OCI-LY3 (cell line): ENCODE measurements at regions not wholly inside any gene's neighbourhood (a gene's known extent, or its start where the extent isn't known, plus 50 kb on each side); places are given as distances from the start of the nearest gene placed in this dataset.

Source experiments
- H2AFZ ChIP-seq: fragments of 200-600, 300-600 bp; shearing (Covaris generic); 2 replicates; pipeline ENCODE4 v1.6.0; 2014; ENCODE audit warnings: antibody characterized with exemption, low read depth, low read length
- H3K27ac ChIP-seq: fragments of 200-600, 300-600 bp; sonication (generic); 2 replicates; pipeline ENCODE4 v1.5.1; 2014; ENCODE audit warnings: mild to moderate bottlenecking, low read length, moderate library complexity, mixed read lengths
- H3K27me3 ChIP-seq: fragments of 200-600, 300-600 bp; sonication (generic); 2 replicates; pipeline ENCODE4 v1.6.1; 2014; ENCODE audit warnings: low read depth, low read length, mixed read lengths
- H3K36me3 ChIP-seq: fragments of 200-600, 300-600 bp; sonication (generic); replicated peaks from 2 replicates; pipeline ENCODE3; 2014; ENCODE audit warnings: low read depth, low read length, mixed read lengths
- H3K4me1 ChIP-seq: fragments of 300-600, 200-600 bp; sonication (generic); 2 replicates; pipeline ENCODE4 v1.6.1; 2014; ENCODE audit warnings: low read length, mixed read lengths
- H3K4me2 ChIP-seq: fragments of 200-600, 300-600 bp; sonication (generic); 2 replicates; pipeline ENCODE4 v1.6.1; 2014; ENCODE audit warnings: low read length, mixed read lengths
- H3K4me3 ChIP-seq: fragments of 300-600, 200-600 bp; sonication (generic); 2 replicates; pipeline ENCODE4 v1.5.1; 2014; ENCODE audit warnings: antibody characterized with exemption, mild to moderate bottlenecking, low read length, moderate library complexity
- H3K79me2 ChIP-seq: fragments of 300-600, 200-600 bp; shearing (Covaris generic); 2 replicates; pipeline ENCODE4 v1.6.1; 2014; ENCODE audit warnings: mild to moderate bottlenecking, low read length, mixed read lengths
- H3K9ac ChIP-seq: fragments of 300-600, 200-600 bp; shearing (Covaris generic); 2 replicates; pipeline ENCODE4 v1.6.0; 2014; ENCODE audit warnings: mild to moderate bottlenecking, low read length, moderate library complexity
- H3K9me3 ChIP-seq: fragments of 200-600, 300-600 bp; shearing (Covaris generic); 2 replicates; pipeline ENCODE4 v1.6.1; 2014; ENCODE audit warnings: low read length, mixed read lengths; ENCODE audit not compliant: insufficient read depth
- H4K20me1 ChIP-seq: fragments of 200-600, 300-600 bp; sonication (generic); 2 replicates; pipeline ENCODE4 v1.6.1; 2016; ENCODE audit warnings: low read length, mixed read lengths; ENCODE audit not compliant: insufficient read depth
- EZH2phosphoT487 ChIP-seq: fragments of 200-600 bp; shearing (Covaris generic); IDR thresholded peaks from 2 replicates; pipeline ENCODE4 v1.6.1; 2018; ENCODE audit warnings: antibody characterized with exemption, mixed run types, low read depth
- TF ChIP-seq, protein P1 (sequence below): fragments of 200-600, 300-600 bp; sonication (generic); IDR thresholded peaks from 2 replicates; pipeline ENCODE4 v1.5.1; 2014; ENCODE audit warnings: antibody characterized with exemption, low read length, low read depth

DNA sequence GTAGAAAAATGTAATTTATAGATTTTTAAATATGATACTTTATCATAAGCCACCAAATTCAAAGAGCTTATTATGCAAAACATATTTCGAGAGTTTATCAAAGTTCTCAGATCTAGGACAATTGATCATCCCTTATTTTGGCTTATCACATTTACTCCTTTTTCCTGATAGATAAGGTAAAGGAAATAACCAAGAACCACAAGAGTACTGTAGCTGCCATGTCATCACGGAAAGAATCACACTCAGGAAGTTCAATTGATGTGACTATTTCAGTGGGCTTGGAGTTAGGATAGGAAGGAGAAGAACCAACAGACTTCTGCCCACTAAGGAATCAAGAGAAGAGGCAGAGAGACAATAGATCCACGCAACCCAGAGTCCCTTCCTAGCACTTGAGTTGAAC is 142.7 kb upstream of the TMCO5A start:
- H3K36me3 ChIP-seq: no peaks in the 10 kb centered on the region
- no peaks in the 10 kb centered on the region for H3K79me2 ChIP-seq
- no peak overlapping the region for H3K27ac ChIP-seq
- H3K4me2 ChIP-seq: no peak overlapping the region
- H3K9ac ChIP-seq: no peak overlapping the region
- H3K9me3 ChIP-seq: no peaks in the 10 kb centered on the region
- peaks cover 5% of the 10 kb centered on the region; the same call in 1 of the 2 replicates for H3K27me3 ChIP-seq
- no peak overlapping the region for H3K4me3 ChIP-seq
- no peaks in the 10 kb centered on the region for H4K20me1 ChIP-seq
- no peaks in the 10 kb centered on the region for H3K4me1 ChIP-seq
- no peak for TF ChIP-seq EZH2phosphoT487
- TF ChIP-seq, protein P1, sequence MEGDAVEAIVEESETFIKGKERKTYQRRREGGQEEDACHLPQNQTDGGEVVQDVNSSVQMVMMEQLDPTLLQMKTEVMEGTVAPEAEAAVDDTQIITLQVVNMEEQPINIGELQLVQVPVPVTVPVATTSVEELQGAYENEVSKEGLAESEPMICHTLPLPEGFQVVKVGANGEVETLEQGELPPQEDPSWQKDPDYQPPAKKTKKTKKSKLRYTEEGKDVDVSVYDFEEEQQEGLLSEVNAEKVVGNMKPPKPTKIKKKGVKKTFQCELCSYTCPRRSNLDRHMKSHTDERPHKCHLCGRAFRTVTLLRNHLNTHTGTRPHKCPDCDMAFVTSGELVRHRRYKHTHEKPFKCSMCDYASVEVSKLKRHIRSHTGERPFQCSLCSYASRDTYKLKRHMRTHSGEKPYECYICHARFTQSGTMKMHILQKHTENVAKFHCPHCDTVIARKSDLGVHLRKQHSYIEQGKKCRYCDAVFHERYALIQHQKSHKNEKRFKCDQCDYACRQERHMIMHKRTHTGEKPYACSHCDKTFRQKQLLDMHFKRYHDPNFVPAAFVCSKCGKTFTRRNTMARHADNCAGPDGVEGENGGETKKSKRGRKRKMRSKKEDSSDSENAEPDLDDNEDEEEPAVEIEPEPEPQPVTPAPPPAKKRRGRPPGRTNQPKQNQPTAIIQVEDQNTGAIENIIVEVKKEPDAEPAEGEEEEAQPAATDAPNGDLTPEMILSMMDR: no peak
- no peak overlapping the region for H2AFZ ChIP-seq

DNA sequence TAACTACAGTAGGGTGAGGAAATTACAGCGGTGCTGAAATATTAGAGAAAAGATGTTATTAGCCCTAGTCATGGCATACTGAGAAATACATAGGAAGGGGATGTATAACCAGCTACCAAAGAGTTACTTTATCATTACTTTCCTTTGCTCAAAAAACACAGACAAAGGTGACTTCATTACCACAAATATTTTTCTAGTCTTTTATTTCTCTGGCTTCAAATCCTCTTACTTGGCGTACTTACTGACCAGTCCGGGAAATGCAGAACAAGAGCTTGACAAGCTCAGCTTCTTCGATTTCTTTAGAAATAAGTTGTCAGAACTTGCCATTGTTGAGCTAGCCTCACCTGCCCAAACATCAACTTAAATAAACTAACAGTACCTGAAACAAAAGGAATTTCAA is 142.1 kb upstream of the TMCO5A start:
- H3K27ac ChIP-seq: no peak overlapping the region
- no peaks in the 10 kb centered on the region for H3K36me3 ChIP-seq
- H3K4me3 ChIP-seq: no peak overlapping the region
- no peak overlapping the region for H2AFZ ChIP-seq
- no peaks in the 10 kb centered on the region for H3K4me1 ChIP-seq
- H3K79me2 ChIP-seq: no peaks in the 10 kb centered on the region
- H3K9ac ChIP-seq: no peak overlapping the region
- peaks cover 5% of the 10 kb centered on the region; the same call in 1 of the 2 replicates for H3K27me3 ChIP-seq
- H4K20me1 ChIP-seq: no peaks in the 10 kb centered on the region
- TF ChIP-seq, protein P1: no peak
- TF ChIP-seq EZH2phosphoT487: no peak
- no peaks in the 10 kb centered on the region for H3K9me3 ChIP-seq
- no peak overlapping the region for H3K4me2 ChIP-seq

DNA sequence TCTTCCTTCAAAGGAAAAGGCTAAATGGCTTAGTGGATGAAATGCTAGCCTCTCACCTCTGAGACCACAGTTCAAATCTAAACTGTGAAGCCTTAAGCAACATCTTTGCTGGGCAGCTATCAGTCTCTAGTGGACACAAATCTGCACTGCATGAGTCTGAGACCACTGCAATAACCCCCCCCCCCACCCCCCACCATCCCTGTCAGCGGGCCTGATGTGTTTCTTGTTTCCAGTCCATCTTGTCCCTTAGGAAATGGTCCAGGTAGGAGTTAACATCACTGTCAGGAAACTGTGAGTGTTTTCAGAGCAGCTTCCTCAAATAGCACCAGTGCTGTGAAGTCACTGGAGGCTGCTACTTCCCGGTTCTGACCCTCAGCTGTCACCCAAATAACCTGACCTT is 140.6 kb upstream of the TMCO5A start:
- H3K27ac ChIP-seq: no peak overlapping the region

DNA sequence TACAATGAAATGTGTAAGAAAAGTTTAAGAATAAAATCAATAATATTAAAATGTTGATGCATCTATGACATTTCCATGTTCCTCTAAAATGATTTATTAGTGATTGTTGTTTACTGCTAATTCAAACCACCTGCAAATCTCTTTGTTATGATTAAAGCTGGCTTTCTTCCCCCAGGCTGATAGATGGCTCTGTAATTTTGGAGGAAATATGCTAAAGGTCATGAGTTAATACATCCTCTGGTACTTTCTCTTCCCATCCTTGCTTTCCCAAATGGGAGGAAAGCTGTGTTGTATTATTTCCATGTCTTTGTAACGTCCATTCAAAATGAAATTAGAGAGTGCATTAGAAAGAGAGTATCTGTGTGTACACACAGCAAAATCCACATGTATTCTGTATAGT is 139.5 kb upstream of the TMCO5A start:
- Histone ChIP-seq H3K79me2 (no peaks in the 10 kb centered on the region), H4K20me1 (no peaks in the 10 kb centered on the region), H3K4me2 (no peak overlapping the region), H2AFZ (no peak overlapping the region), H3K9ac (no peak overlapping the region), H3K9me3 (no peaks in the 10 kb centered on the region), H3K4me3 (no peak overlapping the region), H3K36me3 (no peaks in the 10 kb centered on the region), H3K4me1 (no peaks in the 10 kb centered on the region), H3K27me3 (peaks cover 5% of the 10 kb centered on the region; the same call in 1 of the 2 replicates), H3K27ac (no peak overlapping the region)
- TF ChIP-seq, protein P1: no peak
- TF ChIP-seq EZH2phosphoT487: no peak

More for the DNA sequence above, 140.6 kb upstream of the TMCO5A start:
- Histone ChIP-seq H3K4me2 (no peak overlapping the region), H4K20me1 (no peaks in the 10 kb centered on the region), H3K9ac (no peak overlapping the region), H3K4me1 (no peaks in the 10 kb centered on the region), H2AFZ (no peak overlapping the region), H3K9me3 (no peaks in the 10 kb centered on the region), H3K4me3 (no peak overlapping the region), H3K79me2 (no peaks in the 10 kb centered on the region), H3K36me3 (no peaks in the 10 kb centered on the region), H3K27me3 (peaks cover 5% of the 10 kb centered on the region; the same call in 1 of the 2 replicates)
- TF ChIP-seq, protein P1: peak; percentile 16; the same call in 1 of the 2 replicates
- TF ChIP-seq EZH2phosphoT487: no peak
